Spleen (tissue), 7 donors: ENCODE measurements at regions not wholly inside any gene's neighbourhood (a gene's known extent, or its start where the extent isn't known, plus 50 kb on each side); places are given as distances from the start of the nearest gene placed in this dataset.

ENCODE experiments used
- POLR2A ChIP-seq, 3 donors: fragments of 450-650 bp; IDR thresholded peaks; one replicate each; pipeline ENCODE4 v1.5.1; 2017; ENCODE audit warnings: antibody characterized with exemption in 3 of 3, mild to moderate bottlenecking in 1 of 3
- TF ChIP-seq, protein P1 (sequence below), 11 experiments: fragments of 200-600 bp in 7 of 11; fragments of 450-650 bp in 4 of 11; sonication (generic) in 4 of 11; IDR thresholded peaks in 8 of 11; conservative IDR thresholded peaks in 3 of 11; 1 replicate in 7 of 11; 2 replicates in 4 of 11; pipeline versions ENCODE4 v1.4.0 to v1.8.0; 2016 to 2021; ENCODE audit warnings: antibody characterized with exemption in 11 of 11, inconsistent platforms in 4 of 11, mild to moderate bottlenecking in 1 of 11
- donor health status: DM: no; HTN: no; CAD: no; lungs with moderate emphysema.
- donor health status: DM: no; HTN: no; CAD: no.
- donor health status: DM: no; HTN: no; CAD: no.

DNA sequence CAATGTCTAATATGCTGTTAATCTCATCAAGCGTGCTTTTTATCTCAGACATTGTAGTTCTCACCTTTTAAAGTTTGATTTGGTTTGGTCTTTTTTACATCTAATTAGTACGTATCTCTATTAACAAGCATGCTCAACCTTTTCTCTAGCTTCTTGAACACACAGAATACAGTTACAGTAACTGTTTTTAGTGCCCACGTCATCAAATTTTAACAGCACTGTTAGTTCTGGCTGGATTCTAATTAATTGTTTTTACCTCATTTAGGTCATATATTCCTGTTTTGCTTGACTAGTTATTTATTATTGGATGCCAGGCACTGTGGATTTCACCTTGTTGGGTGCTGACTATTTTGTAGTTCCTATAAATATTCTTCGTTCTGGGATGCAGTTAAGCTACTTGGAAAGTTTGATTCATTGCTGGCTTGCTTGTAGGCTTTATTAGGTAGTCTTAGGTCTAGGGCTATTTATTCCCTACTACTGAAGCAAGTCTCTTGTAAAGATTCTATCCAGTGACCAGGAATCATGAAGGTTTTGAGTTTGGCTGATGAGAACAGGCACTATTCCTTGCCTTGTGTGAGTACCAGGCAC is 263.0 kb downstream of the ETAA1 start:
- TF ChIP-seq, protein P1, sequence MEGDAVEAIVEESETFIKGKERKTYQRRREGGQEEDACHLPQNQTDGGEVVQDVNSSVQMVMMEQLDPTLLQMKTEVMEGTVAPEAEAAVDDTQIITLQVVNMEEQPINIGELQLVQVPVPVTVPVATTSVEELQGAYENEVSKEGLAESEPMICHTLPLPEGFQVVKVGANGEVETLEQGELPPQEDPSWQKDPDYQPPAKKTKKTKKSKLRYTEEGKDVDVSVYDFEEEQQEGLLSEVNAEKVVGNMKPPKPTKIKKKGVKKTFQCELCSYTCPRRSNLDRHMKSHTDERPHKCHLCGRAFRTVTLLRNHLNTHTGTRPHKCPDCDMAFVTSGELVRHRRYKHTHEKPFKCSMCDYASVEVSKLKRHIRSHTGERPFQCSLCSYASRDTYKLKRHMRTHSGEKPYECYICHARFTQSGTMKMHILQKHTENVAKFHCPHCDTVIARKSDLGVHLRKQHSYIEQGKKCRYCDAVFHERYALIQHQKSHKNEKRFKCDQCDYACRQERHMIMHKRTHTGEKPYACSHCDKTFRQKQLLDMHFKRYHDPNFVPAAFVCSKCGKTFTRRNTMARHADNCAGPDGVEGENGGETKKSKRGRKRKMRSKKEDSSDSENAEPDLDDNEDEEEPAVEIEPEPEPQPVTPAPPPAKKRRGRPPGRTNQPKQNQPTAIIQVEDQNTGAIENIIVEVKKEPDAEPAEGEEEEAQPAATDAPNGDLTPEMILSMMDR (IDR thresholded peaks at IDR 0.05 in 8 of 11, conservative IDR thresholded peaks at IDR 0.05 in 3 of 11), result no peak
- no peak for TF ChIP-seq POLR2A (IDR thresholded peaks at IDR 0.05)
